HepG2 (cell line): ENCODE measurements at regions not wholly inside any gene's neighbourhood (a gene's known extent, or its start where the extent isn't known, plus 50 kb on each side); places are given as distances from the start of the nearest gene placed in this dataset.

Source experiments
- ATAC-seq: fragments of 200-7000 bp; cut with Tn5 transposase; 3 replicates; pipeline ENCODE4 v1.9.1; 2020; ENCODE audit warnings: mild to moderate bottlenecking, moderate library complexity
- BruUV-seq: library from RNA; stranded (reverse); fragments of 400-500 nt; replicated peaks from 2 replicates; lab custom pipeline; 2021; lab: Mats Ljungman, UMichigan
- CTCF ChIA-PET: fragments of 300-600 bp; formaldehyde crosslinking; extraction: SDS; loops from one replicate; lab custom pipeline; 2021; ENCODE audit warnings: low total read pairs, inconsistent platforms, low intra/inter-chr PET ratio; lab: Yijun Ruan, JAX
- POLR2A ChIA-PET: fragments of 350-600 bp; sonication (Branson Sonifier 250); formaldehyde crosslinking; loops from one replicate; lab custom pipeline; 2020; ENCODE audit warnings: antibody characterized with exemption, inconsistent platforms; lab: Yijun Ruan, JAX
- DNase-seq: peaks from one replicate; pipeline ENCODE4 v3.0.0-alpha.2; 2015; ENCODE audit warnings: low spot score
- FAIRE-seq: peaks from 3 replicates; lab custom pipeline; 2011; peaks lifted over from hg19 to GRCh38; lab: Jason Lieb, UNC
- H2AFZ ChIP-seq: one replicate; pipeline ENCODE4 v1.6.1; 2011; ENCODE audit warnings: low read length, inconsistent platforms
- H3K27ac ChIP-seq: fragments of 300-600 bp; 3 replicates; pipeline ENCODE4 v1.8.0; 2011; ENCODE audit warnings: mixed run types, mild to moderate bottlenecking, mixed read lengths, low read length, inconsistent platforms; ENCODE audit not compliant: insufficient read depth; ENCODE audit errors: extremely low read length
- H3K27me3 ChIP-seq, 2 experiments: fragments of 200-600 bp in 1 of 2; 2 replicates in 1 of 2; 3 replicates in 1 of 2; pipeline versions ENCODE4 v1.6.0 to v1.8.0; 2011; ENCODE audit warnings: low read length in 2 of 2, mild to moderate bottlenecking in 2 of 2, moderate library complexity in 2 of 2, inconsistent platforms in 1 of 2; ENCODE audit not compliant: insufficient read depth in 2 of 2, control insufficient read depth in 1 of 2
- H3K36me3 ChIP-seq, 2 experiments: fragments of 200-600 bp in 1 of 2; replicated peaks in 1 of 2; 2 replicates in 1 of 2; 3 replicates in 1 of 2; pipeline versions ENCODE4 v1.5.1 to v1.8.0; 2011; ENCODE audit warnings: low read length in 2 of 2, inconsistent platforms in 1 of 2; ENCODE audit not compliant: insufficient read depth in 2 of 2, control insufficient read depth in 1 of 2
- H3K4me1 ChIP-seq: 2 replicates; pipeline ENCODE4 v1.5.1; 2012; ENCODE audit warnings: low read length, inconsistent platforms; ENCODE audit not compliant: insufficient read depth
- H3K4me2 ChIP-seq: 2 replicates; pipeline ENCODE4 v1.6.0; 2011; ENCODE audit warnings: low read depth, low read length, inconsistent platforms
- H3K4me3 ChIP-seq, 3 experiments: fragments of 200-600 bp in 1 of 3; sonication (generic), shearing (Covaris generic) in 1 of 3; replicated peaks in 1 of 3; 2 replicates each; pipeline ENCODE4 v1.5.1; 2011 to 2016; ENCODE audit warnings: low read length in 3 of 3, inconsistent platforms in 2 of 3, low read depth in 2 of 3, mild to moderate bottlenecking in 2 of 3, control low read depth in 1 of 3, mixed read lengths in 1 of 3; ENCODE audit not compliant: insufficient read depth in 1 of 3
- H3K79me2 ChIP-seq: one replicate; pipeline ENCODE4 v1.6.1; 2011; ENCODE audit warnings: low read length, inconsistent platforms; ENCODE audit not compliant: insufficient read depth
- H3K9ac ChIP-seq: 2 replicates; pipeline ENCODE4 v1.6.0; 2011; ENCODE audit warnings: mild to moderate bottlenecking, low read depth, low read length, inconsistent platforms; ENCODE audit not compliant: insufficient read depth
- H3K9me3 ChIP-seq: 2 replicates; pipeline ENCODE4 v1.5.1; 2012; ENCODE audit warnings: mild to moderate bottlenecking, low read length
- H4K20me1 ChIP-seq: 2 replicates; pipeline ENCODE4 v1.6.0; 2011; ENCODE audit warnings: inconsistent platforms, mild to moderate bottlenecking, low read length, moderate library complexity; ENCODE audit not compliant: insufficient read depth
- CBX2 ChIP-seq, 2 experiments: fragments of 200-600 bp in 1 of 2; sonication (generic); formaldehyde crosslinking in 1 of 2; IDR thresholded peaks; 2 replicates each; pipeline versions ENCODE4 v1.7.0 to v1.8.1; 2018 to 2022; ENCODE audit warnings: low read depth in 2 of 2, low read length in 1 of 2, mild to moderate bottlenecking in 1 of 2, missing genetic modification reagents in 1 of 2
- MLXIP ChIP-seq: sonication (generic); formaldehyde crosslinking; IDR thresholded peaks from 2 replicates; pipeline ENCODE4 v1.9.0; 2021; ENCODE audit warnings: missing genetic modification reagents, borderline replicate concordance
- SIN3B ChIP-seq: fragments of 150-350 bp; IDR thresholded peaks from 2 replicates; pipeline ENCODE4 v1.6.1; 2014; ENCODE audit warnings: low read length
- ZNF160 ChIP-seq: sonication (generic); formaldehyde crosslinking; IDR thresholded peaks from 2 replicates; pipeline ENCODE4 v1.8.0; 2022; ENCODE audit warnings: mild to moderate bottlenecking, inconsistent platforms, missing genetic modification reagents
- ZNF235 ChIP-seq: sonication (generic); formaldehyde crosslinking; IDR thresholded peaks from 2 replicates; pipeline ENCODE4 v1.8.1; 2023; ENCODE audit warnings: mild to moderate bottlenecking, missing genetic modification reagents, borderline replicate concordance
- ZNF275 ChIP-seq: sonication (generic); formaldehyde crosslinking; IDR thresholded peaks from 2 replicates; pipeline ENCODE4 v1.8.0; 2022; ENCODE audit warnings: missing genetic modification reagents, mild to moderate bottlenecking, inconsistent platforms, borderline replicate concordance
- WGBS: methylation state at CpG from one replicate; pipeline ENCODE4 v1.1.6; 2017; ENCODE audit warnings: low lambda C conversion rate; 5-methylcytosine and 5-hydroxymethylcytosine counted together
- in situ Hi-C: cut with HindIII; loops from 2 replicates; pipeline ENCODE4 v1.10.0; 2017; ENCODE audit warnings: low pct_unique_long_range_greater_than_20kb; ENCODE audit not compliant: extremely low pct_ligation_motif_present
- intact Hi-C: fragments of 100-400 bp; cut with micrococcal nuclease; formaldehyde crosslinking; loops from one replicate; pipeline ENCODE4 v1.10.0; 2022; ENCODE audit not compliant: unreplicated experiment
- TF ChIP-seq, protein P1 (sequence below): sonication (generic); formaldehyde crosslinking; IDR thresholded peaks from 2 replicates; pipeline ENCODE4 v1.5.0; 2020; ENCODE audit warnings: mild to moderate bottlenecking, missing genetic modification reagents

DNA sequence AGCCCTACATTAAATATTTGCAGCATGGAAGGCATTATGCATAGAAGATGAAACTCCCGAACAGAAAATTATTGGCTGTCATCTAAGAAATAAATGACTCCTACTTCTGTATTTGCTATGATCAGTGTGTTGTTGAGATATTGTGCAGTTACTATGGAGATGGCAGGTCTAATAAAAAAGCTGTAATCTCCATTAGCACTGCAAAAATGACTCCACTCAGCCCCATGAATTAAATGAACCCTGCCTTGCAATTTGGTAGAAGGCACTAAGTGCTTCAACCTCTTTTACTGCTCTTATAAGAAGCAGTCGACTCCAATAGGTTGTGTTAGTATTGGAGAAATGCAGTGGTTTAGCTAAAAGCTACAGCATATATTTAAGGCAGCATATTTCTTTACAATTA is 290.0 kb upstream of the PHYHIPL start:
- Histone ChIP-seq H3K4me2 (no peak overlapping the region), H3K27ac (no peak overlapping the region), H3K4me3 (no peak overlapping the region), H3K9me3 (no peaks in the 10 kb centered on the region), H3K36me3 (no peaks in the 10 kb centered on the region), H3K4me1 (no peaks in the 10 kb centered on the region), H2AFZ (no peak overlapping the region), H4K20me1 (no peaks in the 10 kb centered on the region), H3K27me3 (no peaks in the 10 kb centered on the region; a peak in 1 of 5 replicates), H3K79me2 (no peaks in the 10 kb centered on the region), H3K9ac (no peak overlapping the region)
- POLR2A ChIA-PET: no interaction called here
- DNase-seq: no peak
- intact Hi-C loops: no loop called here
- in situ Hi-C loops: no loop called here
- CTCF ChIA-PET: no interaction called here
- ATAC-seq: no peak
- FAIRE-seq: no peak
- no peak for TF ChIP-seq ZNF275 (CRISPR knock-in tag)
- TF ChIP-seq, protein P1, sequence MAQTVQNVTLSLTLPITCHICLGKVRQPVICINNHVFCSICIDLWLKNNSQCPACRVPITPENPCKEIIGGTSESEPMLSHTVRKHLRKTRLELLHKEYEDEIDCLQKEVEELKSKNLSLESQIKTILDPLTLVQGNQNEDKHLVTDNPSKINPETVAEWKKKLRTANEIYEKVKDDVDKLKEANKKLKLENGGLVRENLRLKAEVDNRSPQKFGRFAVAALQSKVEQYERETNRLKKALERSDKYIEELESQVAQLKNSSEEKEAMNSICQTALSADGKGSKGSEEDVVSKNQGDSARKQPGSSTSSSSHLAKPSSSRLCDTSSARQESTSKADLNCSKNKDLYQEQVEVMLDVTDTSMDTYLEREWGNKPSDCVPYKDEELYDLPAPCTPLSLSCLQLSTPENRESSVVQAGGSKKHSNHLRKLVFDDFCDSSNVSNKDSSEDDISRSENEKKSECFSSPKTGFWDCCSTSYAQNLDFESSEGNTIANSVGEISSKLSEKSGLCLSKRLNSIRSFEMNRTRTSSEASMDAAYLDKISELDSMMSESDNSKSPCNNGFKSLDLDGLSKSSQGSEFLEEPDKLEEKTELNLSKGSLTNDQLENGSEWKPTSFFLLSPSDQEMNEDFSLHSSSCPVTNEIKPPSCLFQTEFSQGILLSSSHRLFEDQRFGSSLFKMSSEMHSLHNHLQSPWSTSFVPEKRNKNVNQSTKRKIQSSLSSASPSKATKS (CRISPR knock-in tag): no peak
- TF ChIP-seq SIN3B: no peak
- TF ChIP-seq ZNF235 (CRISPR knock-in tag): no peak
- TF ChIP-seq CBX2 (IDR thresholded peaks at IDR 0.05; ENCODE audit: low read depth, low read length): no peak
- TF ChIP-seq CBX2 (CRISPR knock-in tag; IDR thresholded peaks at IDR 0.05; ENCODE audit: low read depth): no peak
- TF ChIP-seq MLXIP: no peak
- no peak for TF ChIP-seq ZNF160 (CRISPR knock-in tag)
- no TSS peak for BruUV-seq
- 4% methylated on average over 2 of the region's 2 CpGs for WGBS
